Smooth muscle cell of the brain vasculature (primary cell): ENCODE measurements at regions not wholly inside any gene's neighbourhood (a gene's known extent, or its start where the extent isn't known, plus 50 kb on each side); places are given as distances from the start of the nearest gene placed in this dataset.
"Not testable (repeated sequence)": the region's sequence is repeated elsewhere in the genome, so short reads cannot be mapped to it uniquely, and the experiment has no call there.

Experiments
- DNase-seq: peaks from one replicate; pipeline ENCODE4 v3.0.0-alpha.2; 2012; ENCODE audit warnings: low read depth, low spot score

DNA sequence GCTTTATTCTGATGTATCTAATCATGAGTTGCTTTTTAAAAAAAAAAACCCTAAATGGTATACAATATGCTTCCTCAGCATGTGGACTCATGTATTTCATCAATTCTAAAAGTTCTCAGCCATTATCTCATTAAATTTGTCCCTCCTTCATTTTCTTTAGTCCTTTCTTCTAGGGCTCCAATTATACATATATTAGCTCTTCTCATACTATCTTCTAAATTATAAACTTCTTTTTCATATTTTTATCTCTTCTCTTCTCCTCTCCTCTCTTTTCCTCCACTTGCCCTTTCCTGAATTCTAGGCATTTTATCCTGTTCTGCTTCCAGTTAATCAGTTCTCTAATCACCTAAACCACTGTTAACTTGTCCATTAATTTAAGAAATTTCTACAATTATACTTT, 55.0 kb upstream of the IL33 start:
- DNase-seq = no peak

DNA sequence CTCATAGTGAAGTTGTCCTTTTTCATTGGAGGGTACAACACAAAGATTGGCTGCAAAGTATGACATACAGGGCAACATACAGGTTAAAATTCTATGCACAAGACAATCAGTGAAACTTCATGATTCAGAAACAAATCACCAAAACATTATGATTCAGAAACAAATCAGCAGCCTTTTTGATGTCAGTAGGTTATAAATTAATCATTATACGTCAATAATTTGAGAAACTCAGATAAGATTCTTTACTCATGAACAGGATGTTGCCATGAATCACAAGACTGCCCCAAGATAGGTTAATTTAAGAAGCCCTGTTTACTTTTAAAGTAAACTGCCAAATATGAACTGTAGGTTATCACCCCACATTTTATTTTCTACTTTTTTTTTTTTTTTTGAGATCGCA, 62.2 kb upstream of the IL33 start:
- no peak for DNase-seq

DNA sequence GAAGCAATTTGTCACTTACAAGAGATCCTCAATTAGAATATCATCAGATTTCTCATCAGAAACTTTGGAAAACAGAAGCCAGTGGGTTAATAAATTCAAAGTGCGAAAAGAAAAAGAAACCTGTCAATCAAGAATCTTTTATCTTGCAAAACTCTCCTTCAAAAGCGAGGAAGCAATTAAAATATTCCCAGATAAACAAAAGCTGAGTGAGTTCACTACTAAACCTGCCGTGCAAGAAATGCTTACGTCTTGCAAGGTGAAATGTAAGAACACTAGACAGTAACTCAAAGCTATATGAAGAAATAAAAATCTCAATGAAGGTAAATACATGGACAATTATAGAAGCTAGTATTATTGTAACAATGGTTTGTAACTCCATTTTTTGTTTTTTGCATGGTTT, 62.8 kb upstream of the IL33 start:
- no peak for DNase-seq

- DNase-seq = no peak
Observed at GRCh38 chr9:6150483-6150882, 65.1 kb upstream of the IL33 start.

- no peak for DNase-seq
Observed at GRCh38 chr9:6149315-6149714, 66.3 kb upstream of the IL33 start.

DNA sequence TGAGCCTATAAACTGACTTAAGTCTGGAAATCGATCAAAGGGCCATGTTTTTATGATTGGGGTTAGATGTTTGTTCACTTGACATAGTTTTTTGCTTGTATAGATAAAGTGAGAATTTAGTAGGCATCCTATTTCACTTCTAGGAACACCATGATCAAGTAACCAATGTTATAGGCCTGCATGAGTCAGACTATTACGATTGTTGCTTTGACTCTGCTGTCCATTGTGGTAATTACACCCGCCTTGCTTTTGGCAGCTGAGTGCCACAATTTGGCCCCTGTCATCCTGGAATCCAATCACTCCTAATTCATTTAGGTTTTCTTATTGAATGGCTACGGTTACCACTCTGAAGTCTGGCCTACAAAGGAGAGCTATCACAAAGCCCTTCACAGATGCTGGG, 67.8 kb upstream of the IL33 start:
- no peak for DNase-seq

DNA sequence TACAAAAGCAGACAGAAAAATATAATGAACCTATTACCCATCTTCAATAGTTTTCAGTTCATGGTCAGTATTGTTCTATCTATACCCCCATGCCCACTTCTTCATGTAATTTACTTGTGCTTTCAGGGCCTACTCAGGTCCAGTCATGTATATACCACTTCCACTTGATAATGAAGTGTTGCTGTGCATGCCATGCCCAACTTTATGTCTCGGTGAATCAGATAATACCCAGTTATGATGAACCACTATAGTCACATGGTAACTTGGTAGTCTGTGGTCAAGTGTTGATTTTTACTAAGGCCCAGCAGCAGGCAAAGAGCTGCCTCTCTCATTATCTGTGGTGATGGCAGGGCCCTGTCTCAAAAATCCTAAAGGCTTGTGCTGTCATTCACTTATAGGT, 70.7 kb upstream of the IL33 start:
- no peak for DNase-seq

DNA sequence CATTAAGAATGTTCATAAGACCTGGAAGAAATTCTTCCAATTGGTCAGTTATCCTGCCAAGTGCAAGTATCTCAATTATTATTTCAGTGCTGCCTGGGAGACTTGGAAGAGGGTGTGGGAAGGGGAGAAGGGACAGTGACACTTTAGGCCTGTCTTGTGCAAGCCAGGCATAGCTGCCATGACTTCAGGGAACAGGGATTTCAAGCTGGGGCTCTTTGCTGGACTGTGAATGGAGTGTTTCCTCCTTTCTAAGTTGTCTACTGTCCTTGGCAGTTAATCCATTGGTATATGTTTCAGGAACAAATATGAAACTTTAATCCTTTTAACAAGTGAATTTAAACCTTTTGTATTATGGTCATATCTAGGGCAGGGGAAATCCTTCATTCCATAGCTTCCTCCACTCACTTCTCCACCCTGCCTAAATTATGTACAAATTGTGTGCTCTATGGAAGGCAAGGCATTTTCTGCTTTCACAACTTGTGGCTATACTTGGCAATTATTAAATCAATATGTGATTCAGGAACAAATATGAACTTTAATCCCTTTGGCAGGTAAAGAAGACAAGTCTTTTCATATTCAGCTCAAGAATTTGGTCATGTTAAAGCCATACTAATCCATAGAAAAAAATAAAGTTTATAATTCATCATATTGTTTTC, 72.7 kb upstream of the IL33 start:
- no peak for DNase-seq

DNA sequence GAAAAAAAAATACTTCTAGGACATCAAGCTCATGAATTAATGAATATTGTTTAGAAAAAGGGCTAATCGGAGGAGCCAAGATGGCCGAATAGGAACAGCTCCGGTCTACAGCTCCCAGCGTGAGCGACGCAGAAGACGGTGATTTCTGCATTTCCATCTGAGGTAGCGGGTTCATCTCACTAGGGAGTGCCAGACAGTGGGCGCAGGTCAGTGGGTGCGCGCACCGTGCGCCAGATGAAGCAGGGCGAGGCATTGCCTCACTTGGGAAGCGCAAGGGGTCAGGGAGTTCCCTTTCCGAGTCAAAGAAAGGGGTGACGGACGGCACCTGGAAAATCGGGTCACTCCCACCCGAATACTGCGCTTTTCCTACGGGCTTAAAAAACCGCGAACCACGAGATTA, 79.8 kb upstream of the IL33 start:
- not testable (repeated sequence) for DNase-seq

DNA sequence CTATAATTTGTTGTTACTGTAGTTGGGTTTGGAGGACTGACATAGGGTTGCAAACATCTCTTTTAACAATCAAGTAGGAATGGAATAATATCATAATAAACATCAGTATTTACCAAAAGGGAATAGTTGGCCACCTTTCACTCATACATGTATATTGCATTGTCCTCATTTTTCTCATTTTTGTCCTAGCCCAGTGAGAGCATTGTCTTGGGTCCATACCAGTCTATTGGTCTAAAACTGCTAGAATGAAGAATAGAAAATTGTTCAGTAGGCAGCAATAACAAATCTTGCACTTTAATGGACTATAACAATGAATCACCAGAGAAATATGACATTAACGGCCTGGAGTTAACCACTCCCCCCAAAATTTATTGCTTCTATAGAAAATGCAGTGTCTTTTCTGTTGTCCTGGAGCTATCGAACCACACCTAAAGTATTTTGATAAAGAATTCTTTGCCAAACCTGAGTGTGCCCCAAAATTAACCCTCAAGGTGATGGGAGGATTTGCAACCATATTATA, 80.9 kb upstream of the IL33 start:
- no peak for DNase-seq

DNA sequence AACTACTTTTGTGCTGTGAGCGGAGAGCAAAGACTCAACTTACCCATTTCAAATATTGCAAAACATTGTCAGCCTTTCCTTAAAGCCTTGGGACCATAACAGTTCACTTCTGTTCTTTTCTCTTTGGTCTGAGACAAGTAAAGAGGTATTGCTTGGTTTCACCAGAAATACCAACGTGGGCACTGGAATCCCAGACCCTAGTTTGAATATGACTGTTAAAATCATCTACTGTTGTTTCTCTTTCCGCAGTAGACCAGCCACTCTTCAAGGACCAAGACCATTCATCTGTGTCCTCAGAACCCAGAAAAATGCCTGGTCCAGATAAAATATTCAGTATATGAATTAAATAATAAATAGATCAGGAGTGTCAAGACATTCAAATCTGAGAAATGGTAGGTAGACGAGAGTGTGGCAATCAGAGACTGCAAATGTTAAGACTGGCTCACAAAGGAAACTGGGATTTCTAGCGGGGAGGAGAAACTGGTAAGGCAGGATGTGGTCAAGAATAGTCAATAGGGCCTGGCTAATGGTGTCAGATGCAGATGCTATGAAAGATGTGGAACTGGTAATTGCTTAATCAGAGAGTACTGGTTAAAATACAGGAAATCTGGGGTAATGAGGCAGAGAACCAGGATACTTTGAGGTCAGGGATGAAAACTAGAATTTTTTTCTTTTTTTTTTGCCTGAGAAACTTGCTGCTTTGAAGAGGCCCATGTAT, 82.1 kb upstream of the IL33 start:
- no peak for DNase-seq

DNA sequence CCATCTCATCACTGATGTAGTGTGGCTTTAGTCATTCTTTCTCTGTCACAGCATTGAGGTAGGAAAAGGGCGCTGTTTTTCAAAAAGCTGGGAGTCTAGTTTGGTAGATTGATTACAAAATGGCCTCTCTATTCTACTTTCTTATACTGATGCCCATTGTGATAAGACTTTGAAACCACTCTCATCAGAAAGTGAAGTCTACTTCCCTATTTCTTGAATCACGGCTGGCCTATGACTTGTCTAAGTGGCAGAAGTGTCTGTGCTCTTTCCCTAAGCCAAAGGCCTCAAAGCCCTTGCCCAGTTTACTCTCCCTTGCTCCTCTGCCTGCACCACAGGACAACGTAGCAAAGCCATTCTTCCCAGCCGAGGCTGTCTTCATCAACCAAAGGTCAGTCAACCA, 83.0 kb upstream of the IL33 start:
- no peak for DNase-seq

- DNase-seq = no peak
Observed at GRCh38 chr9:6128030-6128429, 87.6 kb upstream of the IL33 start.

GRCh38 chr9:6126377-6126776, 89.2 kb upstream of the IL33 start:
- DNase-seq = no peak

DNA sequence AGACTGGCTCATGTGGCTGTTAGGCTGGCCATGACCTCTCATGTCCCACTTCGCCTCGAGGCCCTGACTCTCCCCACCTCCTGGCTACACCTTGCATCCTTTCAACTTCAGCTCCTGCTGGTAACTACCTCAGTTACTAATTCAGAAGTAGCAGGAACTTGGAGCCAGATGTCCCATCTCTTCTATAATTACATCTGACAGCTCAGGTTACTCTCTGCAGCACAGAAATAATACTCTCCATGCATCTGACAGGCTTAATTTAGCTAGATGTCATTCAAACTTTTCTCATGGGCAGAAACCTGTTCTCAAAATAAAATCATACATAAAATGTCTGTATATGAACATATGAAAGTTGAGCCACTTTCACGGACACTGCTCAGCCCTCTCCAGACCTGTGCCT, 92.2 kb upstream of the IL33 start:
- no peak for DNase-seq

DNA sequence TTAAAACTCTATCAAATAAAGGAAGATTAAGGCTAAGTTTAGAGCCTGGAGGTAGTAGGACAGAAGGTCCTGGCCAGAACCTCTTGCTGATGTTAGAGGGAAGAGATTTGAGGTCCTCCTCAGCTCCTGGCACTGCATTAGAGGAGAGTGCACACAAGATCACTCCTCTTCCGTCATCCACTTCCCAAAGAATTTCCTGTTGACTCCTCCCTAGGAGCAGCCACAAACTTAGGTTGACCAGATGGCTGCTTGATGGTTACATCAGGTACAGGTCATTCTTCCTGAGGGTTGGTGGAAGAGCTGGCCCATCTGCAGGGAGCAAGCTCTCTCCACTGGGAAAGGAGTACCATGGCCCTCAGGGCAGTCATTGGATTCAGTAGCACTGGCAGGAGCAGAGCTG, 93.9 kb upstream of the IL33 start:
- DNase-seq = no peak

DNA sequence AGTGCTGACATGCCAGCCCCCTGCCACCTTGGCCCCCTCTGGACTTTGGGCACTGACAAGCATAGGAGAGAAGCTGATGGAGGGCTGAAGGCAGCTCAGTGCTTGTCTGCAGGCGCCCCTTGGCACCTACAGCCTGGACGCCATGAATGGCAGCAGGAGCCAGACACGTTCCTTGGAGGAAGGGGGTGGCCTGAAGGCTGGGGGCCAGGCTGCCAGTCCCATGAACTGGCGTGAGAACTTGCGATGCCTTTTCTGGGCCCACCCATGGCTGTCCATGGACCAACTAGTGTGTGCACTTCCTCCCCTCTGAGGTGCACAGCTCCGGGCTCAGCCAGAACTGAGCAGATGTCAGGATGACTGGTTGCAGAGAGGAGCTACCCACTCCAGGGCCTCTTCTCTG, 99.0 kb upstream of the RANBP6 start:
- no peak for DNase-seq

GRCh38 chr9:6113819-6114218, 98.4 kb upstream of the RANBP6 start:
- DNase-seq = no peak

DNA sequence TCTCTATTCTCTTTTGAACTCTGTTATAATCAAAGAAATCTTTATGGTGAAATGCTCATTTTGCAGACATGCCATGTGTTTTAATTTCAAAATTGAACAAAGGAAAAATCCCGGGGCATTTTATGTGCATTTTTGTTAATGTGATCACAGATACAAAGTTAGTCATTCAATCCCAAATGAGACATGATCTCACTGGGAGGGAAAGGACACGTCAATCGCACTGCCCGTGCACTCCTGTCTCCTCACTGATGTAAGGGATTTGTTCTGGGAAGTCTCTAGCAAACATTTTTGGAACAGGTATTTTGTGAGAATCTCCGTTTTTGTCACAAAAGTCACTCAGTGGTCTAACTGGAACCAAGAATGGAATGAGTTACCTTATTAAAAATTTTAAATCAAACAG, 97.9 kb upstream of the RANBP6 start:
- DNase-seq = no peak

- DNase-seq = no peak
Observed at GRCh38 chr9:6109986-6110385, 94.6 kb upstream of the RANBP6 start.

DNA sequence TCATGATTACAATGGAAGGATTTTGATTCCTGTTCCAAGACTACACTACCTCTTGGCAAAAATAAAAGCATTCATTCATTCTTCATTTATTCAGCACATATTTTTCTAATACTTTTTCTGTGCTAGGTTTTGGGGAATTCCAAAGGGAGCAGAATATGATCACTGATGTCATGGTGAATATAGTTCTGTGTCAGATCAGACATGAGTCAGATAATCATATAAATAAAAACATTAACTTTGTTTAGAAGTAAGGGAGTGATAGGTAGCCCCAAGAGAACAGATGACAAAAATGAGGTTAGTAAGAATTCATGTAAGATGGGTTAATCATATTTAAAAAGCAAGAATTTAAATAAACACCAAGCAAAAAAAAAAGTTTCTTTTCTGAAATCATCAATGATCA, 94.1 kb upstream of the RANBP6 start:
- DNase-seq = no peak

GRCh38 chr9:6106711-6107339, 91.4 kb upstream of the RANBP6 start:
- DNase-seq = no peak

- DNase-seq = no peak
Observed at GRCh38 chr9:6105738-6106137, 90.3 kb upstream of the RANBP6 start.
